ENCODE measurements at regions not wholly inside any gene's neighbourhood (a gene's known extent, or its start where the extent isn't known, plus 50 kb on each side); places are given as distances from the start of the nearest gene placed in this dataset.

DNA sequence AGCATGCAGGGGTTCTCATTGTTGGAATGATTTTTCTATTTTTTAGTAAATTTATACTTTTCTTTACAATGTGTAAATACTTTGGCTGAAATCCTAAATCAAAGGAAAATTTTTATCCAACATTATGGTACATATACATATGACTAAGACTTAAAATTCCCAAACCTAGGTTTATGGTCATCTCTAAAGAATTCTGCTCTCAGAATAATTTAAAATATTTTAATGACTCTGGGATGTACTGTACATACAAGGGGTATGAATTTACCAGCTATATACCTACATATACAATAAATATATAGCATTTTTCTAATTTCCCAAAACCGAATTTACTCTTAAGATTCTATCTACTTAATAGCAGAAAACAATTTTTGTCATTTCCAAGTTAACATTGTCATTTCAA is 137.9 kb upstream of the POU1F1 start:
- TF ChIP-seq CTCF (tag by site-specific recombination; IDR thresholded peaks at IDR 0.05) (no peak), ZNF561 (tag by site-specific recombination; IDR thresholded peaks at IDR 0.05; ENCODE audit: borderline replicate concordance) (no peak), ZNF138 (tag by site-specific recombination; IDR thresholded peaks at IDR 0.05; ENCODE audit: borderline replicate concordance) (no peak), GLIS2 (tag by site-specific recombination; IDR thresholded peaks at IDR 0.05) (no peak), TRIM28 (IDR thresholded peaks at IDR 0.05; ENCODE audit: borderline replicate concordance, low read length) (no peak), ZNF10 (tag by site-specific recombination; IDR thresholded peaks at IDR 0.05) (no peak), ZBTB49 (tag by site-specific recombination; IDR thresholded peaks at IDR 0.05; ENCODE audit: low read depth) (no peak), ZBTB8A (tag by site-specific recombination; IDR thresholded peaks at IDR 0.05) (no peak), ZNF112 (tag by site-specific recombination; IDR thresholded peaks at IDR 0.05) (no peak), FEZF1 (tag by site-specific recombination; IDR thresholded peaks at IDR 0.05) (no peak), ZNF585B (tag by site-specific recombination; IDR thresholded peaks at IDR 0.05) (no peak)
- TF ChIP-seq, protein P1, sequence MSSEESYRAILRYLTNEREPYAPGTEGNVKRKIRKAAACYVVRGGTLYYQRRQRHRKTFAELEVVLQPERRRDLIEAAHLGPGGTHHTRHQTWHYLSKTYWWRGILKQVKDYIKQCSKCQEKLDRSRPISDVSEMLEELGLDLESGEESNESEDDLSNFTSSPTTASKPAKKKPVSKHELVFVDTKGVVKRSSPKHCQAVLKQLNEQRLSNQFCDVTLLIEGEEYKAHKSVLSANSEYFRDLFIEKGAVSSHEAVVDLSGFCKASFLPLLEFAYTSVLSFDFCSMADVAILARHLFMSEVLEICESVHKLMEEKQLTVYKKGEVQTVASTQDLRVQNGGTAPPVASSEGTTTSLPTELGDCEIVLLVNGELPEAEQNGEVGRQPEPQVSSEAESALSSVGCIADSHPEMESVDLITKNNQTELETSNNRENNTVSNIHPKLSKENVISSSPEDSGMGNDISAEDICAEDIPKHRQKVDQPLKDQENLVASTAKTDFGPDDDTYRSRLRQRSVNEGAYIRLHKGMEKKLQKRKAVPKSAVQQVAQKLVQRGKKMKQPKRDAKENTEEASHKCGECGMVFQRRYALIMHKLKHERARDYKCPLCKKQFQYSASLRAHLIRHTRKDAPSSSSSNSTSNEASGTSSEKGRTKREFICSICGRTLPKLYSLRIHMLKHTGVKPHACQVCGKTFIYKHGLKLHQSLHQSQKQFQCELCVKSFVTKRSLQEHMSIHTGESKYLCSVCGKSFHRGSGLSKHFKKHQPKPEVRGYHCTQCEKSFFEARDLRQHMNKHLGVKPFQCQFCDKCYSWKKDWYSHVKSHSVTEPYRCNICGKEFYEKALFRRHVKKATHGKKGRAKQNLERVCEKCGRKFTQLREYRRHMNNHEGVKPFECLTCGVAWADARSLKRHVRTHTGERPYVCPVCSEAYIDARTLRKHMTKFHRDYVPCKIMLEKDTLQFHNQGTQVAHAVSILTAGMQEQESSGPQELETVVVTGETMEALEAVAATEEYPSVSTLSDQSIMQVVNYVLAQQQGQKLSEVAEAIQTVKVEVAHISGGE (tag by site-specific recombination; conservative IDR thresholded peaks at IDR 0.05; ENCODE audit: low read depth) = no peak

Data from HEK293 (cell line).